H1 (cell line): ENCODE measurements at regions not wholly inside any gene's neighbourhood (a gene's known extent, or its start where the extent isn't known, plus 50 kb on each side); places are given as distances from the start of the nearest gene placed in this dataset.

Experiments
- BACH1 ChIP-seq: IDR thresholded peaks from 2 replicates; pipeline ENCODE4 v1.6.1; 2012; ENCODE audit warnings: low read length, improper control_type of control experiment
- CTCF ChIP-seq, 3 experiments: IDR thresholded peaks; 1 replicate in 2 of 3; 2 replicates in 1 of 3; pipeline versions ENCODE4 v1.5.1 to v1.6.1; 2011; ENCODE audit warnings: low read length in 3 of 3, mild to moderate bottlenecking in 3 of 3, inconsistent platforms in 2 of 3, low read depth in 1 of 3, moderate library complexity in 1 of 3; ENCODE audit not compliant: insufficient read depth in 1 of 3; ENCODE audit errors: control extremely low read depth in 1 of 3
- FOSL1 ChIP-seq: IDR thresholded peaks from 2 replicates; pipeline ENCODE4 v1.6.1; 2011; ENCODE audit warnings: mild to moderate bottlenecking, low read depth, low read length, moderate library complexity; ENCODE audit not compliant: insufficient read depth
- HDAC6 ChIP-seq: IDR thresholded peaks from one replicate; pipeline ENCODE4 v1.7.1; 2012; ENCODE audit warnings: low read depth, mild to moderate bottlenecking, inconsistent platforms, low read length, moderate library complexity
- POLR2AphosphoS5 ChIP-seq: IDR thresholded peaks from 2 replicates; pipeline ENCODE4 v1.6.1; 2011; ENCODE audit warnings: low read depth, low read length
- SIN3A ChIP-seq, 2 experiments: IDR thresholded peaks in 1 of 2; conservative IDR thresholded peaks in 1 of 2; 2 replicates each; pipeline ENCODE4 v1.6.1; 2011 to 2012; ENCODE audit warnings: low read length in 2 of 2, improper control_type of control experiment in 1 of 2, low read depth in 1 of 2, mild to moderate bottlenecking in 1 of 2
- YY1 ChIP-seq: IDR thresholded peaks from 2 replicates; pipeline ENCODE4 v1.6.1; 2011; ENCODE audit warnings: low read depth, mild to moderate bottlenecking, low read length

GRCh38 chr2:234386971-234387370, 109.9 kb downstream of the ARL4C start:
- TF ChIP-seq CTCF (IDR thresholded peaks at IDR 0.05; ENCODE audit: control extremely low read depth in 1 of 3, insufficient read depth in 1 of 3, low read depth in 1 of 3, low read length in 3 of 3) (no peak), HDAC6 (no peak), BACH1 (no peak), SIN3A (conservative IDR thresholded peaks at IDR 0.05 in 1 of 2, IDR thresholded peaks at IDR 0.05 in 1 of 2; ENCODE audit: low read depth in 1 of 2, low read length in 2 of 2) (no peak), POLR2AphosphoS5 (no peak), YY1 (no peak), FOSL1 (no peak)
